Activated CD4-positive, alpha-beta memory T cell treated with anti-CD3 and anti-CD28 coated beads, Interleukin-2, amount 10 ng/mL, durations not matched to agents 7 days and 5 days (primary cell): ENCODE measurements at regions not wholly inside any gene's neighbourhood (a gene's known extent, or its start where the extent isn't known, plus 50 kb on each side); places are given as distances from the start of the nearest gene placed in this dataset.

Experiments used
- CTCF ChIA-PET: fragments of 350-600 bp; sonication (Branson Sonifier 250); formaldehyde crosslinking; loops from one replicate; lab custom pipeline; 2021; ENCODE audit warnings: antibody characterized with exemption, inconsistent platforms; lab: Charles Lee
- POLR2A ChIA-PET: fragments of 350-600 bp; sonication (Branson Sonifier 250); formaldehyde crosslinking; loops from one replicate; lab custom pipeline; 2021; ENCODE audit warnings: antibody characterized with exemption; lab: Charles Lee
- DNase-seq: peaks from one replicate; pipeline ENCODE4 v3.0.0-alpha.2; 2020
- H3K27ac Mint-ChIP-seq: one replicate; pipeline ENCODE4 v1.8.0; 2021; ENCODE audit warnings: mild to moderate bottlenecking, mixed read lengths
- H3K27me3 Mint-ChIP-seq: one replicate; pipeline ENCODE4 v1.8.0; 2021; ENCODE audit warnings: mixed read lengths
- H3K36me3 Mint-ChIP-seq: one replicate; pipeline ENCODE4 v1.8.0; 2021; ENCODE audit warnings: low read depth, mixed read lengths
- H3K4me1 Mint-ChIP-seq: one replicate; pipeline ENCODE4 v1.8.0; 2021; ENCODE audit warnings: mixed read lengths
- H3K4me3 Mint-ChIP-seq: one replicate; pipeline ENCODE4 v1.8.0; 2021; ENCODE audit warnings: mild to moderate bottlenecking, mixed read lengths
- H3K9me3 Mint-ChIP-seq: one replicate; pipeline ENCODE4 v1.8.0; 2021; ENCODE audit warnings: mixed read lengths

GRCh38 chr2:103294420-103294819, 532.6 kb downstream of the TMEM182 start:
- H3K27me3 Mint-ChIP-seq, result no peaks in the 10 kb centered on the region
- H3K4me3 Mint-ChIP-seq, result no peak overlapping the region
- POLR2A ChIA-PET, result no interaction called here
- no peaks in the 10 kb centered on the region for H3K4me1 Mint-ChIP-seq
- H3K36me3 Mint-ChIP-seq, result no peaks in the 10 kb centered on the region
- CTCF ChIA-PET, result no interaction called here
- no peaks in the 10 kb centered on the region for H3K9me3 Mint-ChIP-seq
- H3K27ac Mint-ChIP-seq, result no peak overlapping the region
- no peak for DNase-seq

GRCh38 chr2:103295591-103295990, 533.8 kb downstream of the TMEM182 start:
- H3K9me3 Mint-ChIP-seq, result no peaks in the 10 kb centered on the region
- CTCF ChIA-PET, result no interaction called here
- no peaks in the 10 kb centered on the region for H3K4me1 Mint-ChIP-seq
- DNase-seq, result no peak
- no peaks in the 10 kb centered on the region for H3K27me3 Mint-ChIP-seq
- POLR2A ChIA-PET, result no interaction called here
- no peak overlapping the region for H3K27ac Mint-ChIP-seq
- no peak overlapping the region for H3K4me3 Mint-ChIP-seq
- no peaks in the 10 kb centered on the region for H3K36me3 Mint-ChIP-seq

- CTCF ChIA-PET, result no interaction called here
- H3K4me1 Mint-ChIP-seq, result no peaks in the 10 kb centered on the region
- no peaks in the 10 kb centered on the region for H3K27me3 Mint-ChIP-seq
- no peaks in the 10 kb centered on the region for H3K9me3 Mint-ChIP-seq
- POLR2A ChIA-PET, result interaction anchor here (1.1 kb wide), 1 partner anchor 111 kb away, joined by 3 read pairs; no protein-coding TSS in a partner anchor
- H3K36me3 Mint-ChIP-seq, result no peaks in the 10 kb centered on the region
- no peak overlapping the region for H3K27ac Mint-ChIP-seq
- no peak for DNase-seq
- no peak overlapping the region for H3K4me3 Mint-ChIP-seq
Measured at GRCh38 chr2:103324671-103325070, 562.8 kb downstream of the TMEM182 start.

GRCh38 chr2:103327386-103327785, 565.6 kb downstream of the TMEM182 start:
- ChIA-PET CTCF (no interaction called here), POLR2A (no interaction called here)
- H3K9me3 Mint-ChIP-seq, result no peaks in the 10 kb centered on the region
- no peak overlapping the region for H3K4me3 Mint-ChIP-seq
- H3K4me1 Mint-ChIP-seq, result no peaks in the 10 kb centered on the region
- no peaks in the 10 kb centered on the region for H3K36me3 Mint-ChIP-seq
- H3K27me3 Mint-ChIP-seq, result no peaks in the 10 kb centered on the region
- no peak for DNase-seq
- no peak overlapping the region for H3K27ac Mint-ChIP-seq

- Mint-ChIP-seq H3K27me3 (no peaks in the 10 kb centered on the region), H3K9me3 (no peaks in the 10 kb centered on the region), H3K4me3 (no peak overlapping the region), H3K36me3 (no peaks in the 10 kb centered on the region), H3K27ac (no peak overlapping the region), H3K4me1 (no peaks in the 10 kb centered on the region)
- DNase-seq, result no peak
- POLR2A ChIA-PET, result no interaction called here
- CTCF ChIA-PET, result no interaction called here
Measured at GRCh38 chr2:103327966-103328365, 566.1 kb downstream of the TMEM182 start.

- no peak overlapping the region for H3K4me3 Mint-ChIP-seq
- H3K27me3 Mint-ChIP-seq, result no peaks in the 10 kb centered on the region
- no peaks in the 10 kb centered on the region for H3K4me1 Mint-ChIP-seq
- H3K9me3 Mint-ChIP-seq, result peaks cover 6% of the 10 kb centered on the region
- no peak for DNase-seq
- no peak overlapping the region for H3K27ac Mint-ChIP-seq
- ChIA-PET CTCF (no interaction called here), POLR2A (no interaction called here)
- H3K36me3 Mint-ChIP-seq, result no peaks in the 10 kb centered on the region
Measured at GRCh38 chr2:103335403-103335802, 573.6 kb downstream of the TMEM182 start.

GRCh38 chr2:103338819-103339218, 577.0 kb downstream of the TMEM182 start:
- H3K4me1 Mint-ChIP-seq, result no peaks in the 10 kb centered on the region
- no peaks in the 10 kb centered on the region for H3K36me3 Mint-ChIP-seq
- no peak for DNase-seq
- ChIA-PET CTCF (no interaction called here), POLR2A (no interaction called here)
- H3K27me3 Mint-ChIP-seq, result no peaks in the 10 kb centered on the region
- no peak overlapping the region for H3K4me3 Mint-ChIP-seq
- H3K9me3 Mint-ChIP-seq, result peaks cover 6% of the 10 kb centered on the region
- H3K27ac Mint-ChIP-seq, result no peak overlapping the region

- H3K27me3 Mint-ChIP-seq, result no peaks in the 10 kb centered on the region
- H3K36me3 Mint-ChIP-seq, result no peaks in the 10 kb centered on the region
- no peaks in the 10 kb centered on the region for H3K4me1 Mint-ChIP-seq
- H3K4me3 Mint-ChIP-seq, result no peak overlapping the region
- no peak overlapping the region for H3K27ac Mint-ChIP-seq
- peaks cover 2% of the 10 kb centered on the region for H3K9me3 Mint-ChIP-seq
- POLR2A ChIA-PET, result no interaction called here
- no peak for DNase-seq
- CTCF ChIA-PET, result no interaction called here
Measured at GRCh38 chr2:103346780-103347179, 584.9 kb downstream of the TMEM182 start.

GRCh38 chr2:103353774-103354173, 591.9 kb downstream of the TMEM182 start:
- Mint-ChIP-seq H3K36me3 (no peaks in the 10 kb centered on the region), H3K27ac (no peak overlapping the region), H3K4me1 (no peaks in the 10 kb centered on the region), H3K4me3 (no peak overlapping the region), H3K9me3 (peaks cover 4% of the 10 kb centered on the region), H3K27me3 (no peaks in the 10 kb centered on the region)
- POLR2A ChIA-PET, result no interaction called here
- DNase-seq, result no peak
- CTCF ChIA-PET, result no interaction called here

GRCh38 chr2:103355287-103355686, 593.5 kb downstream of the TMEM182 start:
- no peak overlapping the region for H3K27ac Mint-ChIP-seq
- no peaks in the 10 kb centered on the region for H3K27me3 Mint-ChIP-seq

GRCh38 chr2:103361712-103362111, 599.9 kb downstream of the TMEM182 start:
- Mint-ChIP-seq H3K4me1 (no peaks in the 10 kb centered on the region), H3K36me3 (no peaks in the 10 kb centered on the region), H3K4me3 (no peak overlapping the region), H3K27me3 (no peaks in the 10 kb centered on the region), H3K9me3 (peaks cover 9% of the 10 kb centered on the region), H3K27ac (no peak overlapping the region)
- ChIA-PET CTCF (no interaction called here), POLR2A (no interaction called here)
- DNase-seq, result no peak

More at GRCh38 chr2:103355287-103355686, 593.5 kb downstream of the TMEM182 start:
- Mint-ChIP-seq H3K9me3 (peaks cover 7% of the 10 kb centered on the region), H3K36me3 (no peaks in the 10 kb centered on the region), H3K4me1 (no peaks in the 10 kb centered on the region), H3K4me3 (no peak overlapping the region)
- ChIA-PET POLR2A (no interaction called here), CTCF (no interaction called here)
- no peak for DNase-seq

- no peak overlapping the region for H3K27ac Mint-ChIP-seq
- H3K4me1 Mint-ChIP-seq, result no peaks in the 10 kb centered on the region
- CTCF ChIA-PET, result no interaction called here
- H3K4me3 Mint-ChIP-seq, result no peak overlapping the region
- no peak for DNase-seq
- H3K36me3 Mint-ChIP-seq, result no peaks in the 10 kb centered on the region
- no peaks in the 10 kb centered on the region for H3K27me3 Mint-ChIP-seq
- POLR2A ChIA-PET, result no interaction called here
- peaks cover 9% of the 10 kb centered on the region for H3K9me3 Mint-ChIP-seq
Measured at GRCh38 chr2:103363639-103364038, 601.8 kb downstream of the TMEM182 start.

- Mint-ChIP-seq H3K27me3 (no peaks in the 10 kb centered on the region), H3K36me3 (no peaks in the 10 kb centered on the region), H3K4me3 (no peak overlapping the region), H3K4me1 (no peaks in the 10 kb centered on the region), H3K27ac (no peak overlapping the region), H3K9me3 (peaks cover 9% of the 10 kb centered on the region)
- POLR2A ChIA-PET, result no interaction called here
- CTCF ChIA-PET, result no interaction called here
- DNase-seq, result no peak
Measured at GRCh38 chr2:103364177-103364576, 602.3 kb downstream of the TMEM182 start.

GRCh38 chr2:103365071-103365470, 603.2 kb downstream of the TMEM182 start:
- Mint-ChIP-seq H3K4me3 (no peak overlapping the region), H3K36me3 (no peaks in the 10 kb centered on the region), H3K4me1 (no peaks in the 10 kb centered on the region), H3K27ac (no peak overlapping the region), H3K27me3 (no peaks in the 10 kb centered on the region), H3K9me3 (peaks cover 6% of the 10 kb centered on the region)
- ChIA-PET POLR2A (no interaction called here), CTCF (no interaction called here)
- DNase-seq, result no peak
